H1 (cell line): ENCODE measurements at regions not wholly inside any gene's neighbourhood (a gene's known extent, or its start where the extent isn't known, plus 50 kb on each side); places are given as distances from the start of the nearest gene placed in this dataset.

Experiments
- CBX5 ChIP-seq: fragments of 300-800, 300-1000 bp; sonication (generic); IDR thresholded peaks from 2 replicates; pipeline ENCODE4 v1.7.1; 2016; ENCODE audit warnings: antibody characterized with exemption, low read length, low read depth
- CEBPB ChIP-seq: IDR thresholded peaks from 2 replicates; pipeline ENCODE4 v1.6.1; 2012; ENCODE audit warnings: low read depth, low read length
- CHD7 ChIP-seq: fragments of 300-600 bp; sonication (generic); IDR thresholded peaks from 2 replicates; pipeline ENCODE4 v1.7.1; 2012; ENCODE audit warnings: low read length, moderate library complexity, mild to moderate bottlenecking, inconsistent platforms; ENCODE audit not compliant: insufficient replicate concordance
- FOSL1 ChIP-seq: IDR thresholded peaks from 2 replicates; pipeline ENCODE4 v1.6.1; 2011; ENCODE audit warnings: mild to moderate bottlenecking, low read depth, low read length, moderate library complexity; ENCODE audit not compliant: insufficient read depth
- JUN ChIP-seq: IDR thresholded peaks from 2 replicates; pipeline ENCODE4 v1.6.1; 2011; ENCODE audit warnings: low read depth, mild to moderate bottlenecking, improper control_type of control experiment, low read length
- KDM5A ChIP-seq: fragments of 200-600 bp; IDR thresholded peaks from 2 replicates; pipeline ENCODE4 v1.7.1; 2012; ENCODE audit warnings: mild to moderate bottlenecking, low read length, inconsistent platforms, mixed read lengths
- SP1 ChIP-seq: IDR thresholded peaks from 2 replicates; pipeline ENCODE4 v1.6.1; 2011; ENCODE audit warnings: low read depth, low read length
- TAF1 ChIP-seq: IDR thresholded peaks from 2 replicates; pipeline ENCODE4 v1.6.1; 2011; ENCODE audit warnings: mild to moderate bottlenecking, low read depth, low read length

DNA sequence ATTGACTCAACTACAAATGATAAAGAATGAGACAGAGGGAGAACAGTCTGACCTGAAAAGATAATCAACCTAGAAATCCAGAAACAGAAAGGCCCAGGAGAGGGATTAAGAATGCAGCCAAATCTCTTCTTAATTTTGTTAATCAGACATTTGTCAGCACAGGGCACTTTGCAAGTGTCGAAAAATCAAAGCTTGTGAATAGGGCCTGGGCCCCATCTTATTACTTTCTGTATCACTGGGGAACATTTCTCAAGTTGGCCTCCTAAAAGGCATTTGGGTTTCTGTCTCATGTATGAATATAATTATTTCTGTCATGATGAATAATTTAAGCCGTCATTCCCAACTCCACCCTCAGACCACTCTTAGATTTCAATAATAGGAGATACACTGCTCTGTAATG lies 308.4 kb upstream of the PRKCQ start (continued):
- TF ChIP-seq CHD7: no peak
- no peak for TF ChIP-seq SP1
- no peak for TF ChIP-seq KDM5A
- TF ChIP-seq CEBPB: no peak
- TF ChIP-seq TAF1: no peak
- no peak for TF ChIP-seq JUN
- no peak for TF ChIP-seq CBX5
- no peak for TF ChIP-seq FOSL1
